DMS79 treated with DMSO at 0.1 percent for 48 hours (cell line): ENCODE measurements at regions not wholly inside any gene's neighbourhood (a gene's known extent, or its start where the extent isn't known, plus 50 kb on each side); places are given as distances from the start of the nearest gene placed in this dataset.

ENCODE experiments used
- DNase-seq: peaks from one replicate; lab custom pipeline; 2025; lab: John Stamatoyannopoulos, UW

DNA sequence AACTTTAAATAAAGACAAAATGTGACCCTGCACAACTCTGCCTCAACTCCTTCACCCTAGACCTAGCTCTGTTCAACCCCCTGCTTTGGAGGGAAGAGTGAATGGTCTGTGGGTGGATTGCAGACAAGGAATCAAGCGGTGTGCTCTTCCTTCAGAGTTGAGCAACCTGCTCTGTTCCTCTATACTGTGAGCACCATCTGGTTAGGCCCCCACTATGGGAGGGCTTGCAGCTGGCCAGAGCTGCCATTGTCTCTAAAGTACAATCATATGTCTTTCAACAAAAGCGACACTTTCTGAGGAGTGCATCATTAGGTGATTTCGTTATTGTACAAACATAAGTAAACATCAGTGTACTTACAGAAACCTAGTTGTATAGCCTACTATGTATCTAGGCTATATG lies 406.1 kb upstream of the MARCKS start:
- no peak for DNase-seq

DNA sequence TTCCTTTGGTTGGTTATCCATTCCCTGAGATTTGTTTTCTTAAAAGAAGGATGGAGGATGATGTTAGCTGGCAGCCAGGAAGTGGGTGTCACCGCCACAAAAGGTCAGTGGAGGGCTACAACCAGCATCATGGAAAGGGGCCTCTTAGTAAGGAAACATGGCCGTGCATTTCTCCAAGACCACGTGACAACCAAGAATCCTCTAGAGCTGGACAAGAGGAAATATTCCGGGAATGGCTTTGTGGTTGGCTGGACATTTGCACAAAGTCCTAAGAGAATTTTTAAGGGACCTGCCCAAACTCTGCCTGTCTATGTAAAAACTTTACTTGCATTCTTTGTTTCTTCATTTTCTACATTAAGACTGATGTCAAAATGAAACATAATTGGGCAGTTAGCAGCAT lies 399.9 kb upstream of the MARCKS start:
- DNase-seq, result no peak

DNA sequence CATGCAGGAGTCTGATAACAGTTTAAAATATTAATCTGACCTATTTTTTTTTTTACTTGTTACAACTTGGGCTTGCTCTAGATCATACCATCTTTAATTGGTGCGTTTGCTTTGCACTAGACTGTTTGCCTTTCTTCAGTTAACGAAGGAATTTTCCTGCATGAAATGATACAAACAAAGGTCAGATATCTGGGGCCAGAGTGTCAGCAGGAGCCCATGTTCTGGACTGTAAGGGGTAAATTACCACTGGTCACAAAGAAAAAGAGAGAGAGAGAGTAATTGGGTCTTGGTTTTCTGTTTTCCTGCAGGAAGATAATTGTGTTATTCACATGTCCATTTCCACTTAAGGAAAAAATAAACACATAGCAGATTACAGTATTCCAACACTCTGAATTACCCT lies 399.4 kb upstream of the MARCKS start:
- no peak for DNase-seq

DNA sequence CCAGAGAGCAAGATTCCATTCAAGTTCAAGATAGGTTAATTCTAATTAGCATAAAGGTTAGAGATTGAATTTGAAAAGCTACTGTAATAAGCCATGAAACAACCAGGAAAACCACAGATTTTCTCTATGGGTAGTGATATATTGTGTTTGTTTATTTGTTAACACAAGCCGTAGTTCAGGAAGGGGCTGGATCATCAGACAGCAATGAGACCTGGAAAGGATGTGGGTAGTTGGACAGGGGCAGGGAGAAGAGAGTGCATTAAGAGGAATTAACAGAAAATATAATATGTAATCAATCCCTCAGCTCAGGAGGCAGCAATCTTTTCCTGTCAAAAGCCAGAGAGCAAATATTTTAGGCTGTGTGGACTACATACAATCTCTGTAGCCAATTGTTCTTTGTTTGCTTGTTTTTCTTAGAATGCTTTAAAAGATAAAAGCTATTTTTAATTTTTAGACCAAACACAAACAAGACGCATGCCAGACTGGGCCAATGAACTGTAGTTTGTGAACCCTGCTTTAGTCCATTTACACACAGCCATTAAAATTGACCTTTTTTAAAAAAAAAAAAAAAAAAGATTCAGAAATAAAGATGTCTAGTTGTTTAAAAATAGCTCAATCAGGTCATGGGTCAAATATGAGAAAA lies 398.7 kb upstream of the MARCKS start:
- DNase-seq, result no peak

DNA sequence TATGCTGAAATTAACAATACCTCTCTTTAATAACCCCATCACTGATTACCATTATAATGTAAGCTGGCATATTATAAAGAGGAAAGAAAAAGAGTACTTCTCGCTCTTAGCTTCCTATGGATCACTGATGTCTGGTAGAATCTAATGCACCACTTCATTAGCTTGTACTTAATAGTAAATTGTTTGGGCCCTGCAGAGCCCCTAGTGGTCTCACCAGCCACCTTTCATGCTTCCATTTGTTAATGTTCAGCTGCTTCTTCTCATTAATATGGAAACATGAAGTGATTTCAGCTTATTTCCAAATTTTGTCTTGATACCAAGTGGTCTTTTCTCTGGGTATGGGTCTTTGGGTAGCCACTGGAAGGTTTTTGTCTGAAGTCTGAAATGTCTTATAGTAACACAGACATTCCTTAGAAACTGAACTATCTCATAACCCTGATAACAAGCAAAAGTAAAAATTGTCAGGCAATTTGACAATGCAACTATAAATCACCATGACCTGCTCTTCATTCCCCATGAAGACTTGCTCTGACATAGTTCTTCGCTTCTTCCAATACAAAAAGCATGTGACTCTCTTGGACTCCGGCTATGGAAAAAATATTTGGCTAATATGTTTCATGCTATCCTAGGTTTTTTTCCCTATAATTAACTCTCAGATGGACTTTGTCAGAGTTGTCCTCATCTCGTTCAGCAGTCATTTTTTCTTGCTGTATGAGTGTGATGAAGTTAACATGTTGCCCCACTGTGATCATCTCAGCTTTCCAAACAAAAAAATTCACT lies 395.8 kb upstream of the MARCKS start:
- no peak for DNase-seq

DNA sequence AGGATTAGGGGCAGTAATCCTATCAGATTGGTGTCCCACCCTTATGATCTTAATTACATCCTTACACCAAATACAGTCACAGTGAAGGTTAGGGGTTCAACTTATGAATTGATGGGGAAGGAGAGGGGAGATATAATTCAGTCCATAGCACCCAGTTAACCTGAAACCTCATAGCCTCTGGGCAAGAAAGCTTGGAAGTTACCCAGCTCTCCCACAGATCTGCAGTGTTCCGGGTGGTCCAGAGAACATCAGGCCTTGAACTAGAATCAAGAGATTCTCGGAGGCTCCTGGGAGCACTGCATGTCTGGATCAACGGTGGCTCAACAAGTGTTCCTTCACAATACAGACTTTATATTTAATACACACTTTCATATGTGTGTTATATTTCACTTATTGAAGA lies 392.6 kb upstream of the MARCKS start:
- no peak for DNase-seq

DNA sequence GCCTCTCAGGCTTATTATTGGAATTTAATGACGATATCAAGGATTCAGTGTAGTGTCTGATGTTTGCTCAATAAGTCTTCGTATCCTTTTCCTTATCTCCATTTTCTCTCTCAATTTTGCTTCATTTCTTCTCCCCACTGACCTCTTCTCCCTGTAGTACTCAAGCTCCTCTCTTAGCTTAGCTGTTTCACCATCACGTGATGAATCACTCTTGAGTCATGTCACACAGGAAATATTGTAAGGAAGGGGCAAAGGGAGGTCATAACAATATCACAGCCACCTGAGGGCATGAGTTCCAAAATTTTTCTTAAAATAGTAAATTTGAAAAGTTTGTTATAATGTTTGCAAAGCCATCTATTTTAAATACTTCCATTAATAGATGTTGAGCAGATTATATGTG lies 392.2 kb upstream of the MARCKS start:
- no peak for DNase-seq

DNA sequence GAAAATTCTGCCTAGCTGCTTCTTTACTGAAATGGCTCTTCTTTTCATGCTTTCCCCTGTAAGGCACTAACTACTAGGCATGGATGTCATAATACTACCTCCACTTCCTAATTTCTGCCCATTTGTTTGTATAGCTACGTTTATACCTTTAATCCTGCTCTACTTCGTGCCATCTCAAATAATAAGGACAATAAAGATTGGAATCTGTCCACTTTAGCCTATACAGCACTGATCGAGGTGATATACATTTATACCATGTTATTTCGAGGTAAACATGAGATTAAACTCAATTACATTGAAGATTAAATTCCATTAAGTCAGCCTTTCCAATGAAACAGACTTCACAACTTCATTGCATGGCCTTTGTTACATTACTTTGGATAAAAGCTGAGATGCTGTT lies 390.6 kb upstream of the MARCKS start:
- no peak for DNase-seq

DNA sequence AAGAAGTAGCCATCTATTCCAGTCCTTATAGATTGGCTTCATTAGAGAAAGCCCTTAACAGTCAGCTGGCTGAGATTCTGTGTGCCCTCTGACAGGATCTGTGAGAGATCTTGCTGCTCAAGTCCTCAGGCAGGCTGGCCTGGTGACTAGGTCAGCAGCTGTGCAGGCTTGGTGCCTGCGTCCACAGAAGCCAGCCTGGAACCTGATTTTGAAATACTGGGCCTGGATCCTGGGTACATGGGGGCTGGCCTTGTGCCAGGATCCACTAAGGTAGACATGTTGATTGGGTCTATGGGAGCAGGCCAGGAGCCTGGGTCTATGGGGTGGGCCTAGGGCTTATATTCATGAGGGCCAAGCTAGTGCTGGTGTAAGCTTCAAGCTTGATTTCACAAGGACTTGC lies 381.8 kb upstream of the MARCKS start:
- DNase-seq, result no peak

DNA sequence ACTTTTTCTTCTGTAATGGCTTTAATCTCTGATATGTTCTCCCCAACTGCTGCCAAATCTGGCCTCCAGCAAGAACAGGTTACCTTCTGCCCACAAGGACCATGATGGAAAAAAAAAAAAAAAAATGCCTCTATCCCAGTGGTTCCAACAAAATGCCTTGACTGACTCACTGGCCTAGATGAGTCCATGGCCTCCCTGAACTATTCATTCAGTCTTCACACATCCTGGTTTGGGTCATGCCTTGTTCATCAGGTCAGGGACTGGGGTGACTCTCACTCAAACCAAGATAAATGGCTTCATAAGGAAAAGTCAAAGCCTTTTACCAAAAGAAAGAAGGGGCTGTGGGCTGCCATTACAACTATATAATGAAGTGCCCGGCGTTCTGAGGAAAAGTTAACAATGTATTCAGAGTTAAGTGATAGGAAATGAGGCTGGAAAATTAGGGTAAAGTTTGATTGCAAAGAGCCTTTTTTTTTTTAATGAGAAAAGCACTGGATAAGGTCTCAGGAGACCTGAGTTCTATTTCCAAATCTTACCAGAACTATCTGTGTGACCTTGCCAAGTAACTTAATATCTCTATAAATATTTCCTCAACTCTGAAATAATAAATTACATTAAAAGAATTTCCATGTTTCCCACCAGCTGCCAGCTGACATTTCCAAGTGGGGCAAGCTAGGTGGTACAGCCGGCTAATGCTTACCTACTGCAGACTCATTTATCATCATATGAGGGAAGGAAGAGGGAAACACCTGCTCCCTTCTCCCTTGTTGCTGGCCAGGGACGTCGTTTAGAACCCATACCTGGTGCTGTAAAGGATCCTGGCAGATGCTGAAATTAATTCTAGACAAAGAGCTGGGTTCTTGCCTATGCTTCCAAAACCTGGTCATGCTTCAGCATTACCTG lies 380.0 kb upstream of the MARCKS start:
- no peak for DNase-seq

DNA sequence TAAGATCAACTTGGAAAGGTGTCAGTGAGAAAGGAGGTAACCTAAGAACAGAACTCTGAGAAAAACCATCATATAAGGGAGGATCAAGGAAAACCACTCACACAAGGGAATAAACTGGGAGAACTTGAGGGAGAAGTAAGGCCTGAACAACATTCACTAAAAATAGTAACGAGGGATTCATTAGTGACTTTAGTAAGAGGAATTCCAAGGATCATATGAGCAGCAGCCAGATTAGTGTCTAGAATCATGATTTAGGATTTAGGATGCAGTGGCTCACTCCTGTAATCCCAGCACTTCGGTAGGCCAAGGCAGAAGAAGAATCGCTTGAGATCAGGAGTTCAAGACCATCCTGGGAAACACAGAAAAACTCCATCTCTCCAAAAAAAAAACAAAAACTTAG lies 376.5 kb upstream of the MARCKS start:
- DNase-seq, result no peak

DNA sequence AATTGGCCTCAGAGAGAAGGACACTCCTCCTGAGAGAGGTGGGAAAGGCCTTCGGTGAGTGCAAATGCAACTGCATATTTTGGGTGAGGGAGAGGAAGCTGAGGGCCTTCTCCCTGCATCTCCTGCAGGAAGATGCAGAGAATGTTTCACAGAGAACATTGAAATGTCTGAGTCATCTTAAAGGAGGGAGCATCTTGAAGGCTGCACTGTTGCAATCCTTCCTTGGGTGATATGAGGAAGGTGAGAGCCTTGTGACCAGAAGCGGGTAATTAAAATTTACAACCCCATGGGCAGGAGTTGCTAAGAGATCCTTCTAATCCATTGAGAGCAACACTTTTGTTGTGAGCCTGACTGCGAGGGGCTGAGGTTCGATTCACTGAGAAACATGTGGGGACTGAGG lies 375.7 kb upstream of the MARCKS start:
- no peak for DNase-seq

DNA sequence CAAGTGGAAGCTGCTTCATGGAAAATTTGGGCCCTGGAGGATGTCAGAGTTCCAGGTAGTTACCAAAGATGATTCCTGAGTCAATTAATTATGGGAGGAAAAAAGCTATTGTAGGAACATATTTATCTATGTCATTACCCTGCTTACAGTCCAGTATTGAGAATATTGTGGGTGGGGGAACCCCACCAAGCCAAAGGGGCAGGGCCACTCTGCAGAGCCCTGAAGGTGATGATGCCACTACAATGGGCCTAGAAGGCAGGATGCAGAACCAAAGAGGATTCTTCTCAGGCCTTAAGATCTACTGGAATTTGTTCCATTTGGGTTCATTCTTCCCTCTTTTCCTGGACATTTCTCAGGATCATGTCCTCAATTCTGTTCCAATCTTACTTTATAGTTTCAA lies 375.2 kb upstream of the MARCKS start:
- DNase-seq, result no peak

DNA sequence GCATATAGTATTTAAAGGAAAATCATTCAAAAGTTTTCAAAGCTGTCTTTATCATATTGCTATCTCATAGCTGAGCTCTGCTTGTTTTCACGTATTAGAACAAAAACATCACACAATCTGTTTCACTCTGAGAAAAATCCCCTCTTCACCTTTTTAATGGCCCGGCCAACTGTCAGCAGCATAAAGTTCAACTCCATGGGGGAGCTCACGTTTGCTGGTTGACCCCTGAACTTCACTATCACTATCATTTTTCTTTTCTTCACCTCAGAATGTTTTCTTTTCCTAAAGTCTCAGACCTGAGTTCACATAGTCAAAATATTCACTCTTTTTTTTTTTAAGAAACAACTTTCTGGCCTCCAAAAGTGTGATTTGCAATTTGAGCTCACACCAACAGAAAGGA lies 374.4 kb upstream of the MARCKS start:
- no peak for DNase-seq

DNA sequence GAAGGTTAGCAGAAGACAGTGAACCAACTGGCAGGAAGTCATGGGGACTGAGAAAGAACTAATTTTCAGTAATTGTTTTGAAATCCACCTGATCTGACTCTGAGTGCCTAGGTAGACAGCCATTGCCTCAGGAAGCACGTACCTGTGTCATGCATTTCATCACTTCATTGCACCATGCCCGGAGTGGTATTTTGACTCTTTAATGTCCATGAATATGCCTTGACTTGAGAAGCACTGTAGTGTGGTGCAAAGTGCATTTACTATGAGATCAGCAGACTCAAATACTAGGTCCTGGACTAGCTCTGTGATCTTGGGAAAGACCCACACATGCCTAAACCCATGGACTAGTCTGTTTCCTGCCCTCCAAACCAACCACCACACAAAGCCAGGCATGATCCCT lies 370.9 kb upstream of the MARCKS start:
- DNase-seq, result no peak

DNA sequence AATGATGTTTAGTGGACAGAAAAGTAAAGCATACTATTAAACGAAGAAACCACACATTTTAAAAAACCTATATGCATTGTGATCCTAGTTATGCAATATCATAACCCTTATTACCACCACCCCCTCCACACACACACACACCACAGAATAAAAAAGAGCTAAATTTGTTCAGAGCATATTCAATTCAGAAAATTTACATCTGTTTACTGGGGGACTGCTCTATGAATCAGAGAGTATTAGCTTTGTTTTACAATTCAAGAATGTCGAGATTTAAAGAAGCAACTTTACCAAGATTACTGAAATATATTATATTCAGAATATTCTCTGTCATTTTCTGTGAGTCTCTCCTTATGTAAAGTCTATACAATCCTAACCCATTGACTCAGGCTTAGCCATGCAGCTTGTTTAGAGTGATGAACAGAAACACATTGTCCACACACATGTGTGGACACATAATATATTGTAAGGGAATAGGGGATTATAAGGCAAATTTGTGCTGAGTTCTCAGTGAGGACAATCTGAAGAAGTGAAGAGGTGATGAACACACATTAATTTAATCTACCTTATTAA lies 369.6 kb upstream of the MARCKS start:
- DNase-seq, result no peak

DNA sequence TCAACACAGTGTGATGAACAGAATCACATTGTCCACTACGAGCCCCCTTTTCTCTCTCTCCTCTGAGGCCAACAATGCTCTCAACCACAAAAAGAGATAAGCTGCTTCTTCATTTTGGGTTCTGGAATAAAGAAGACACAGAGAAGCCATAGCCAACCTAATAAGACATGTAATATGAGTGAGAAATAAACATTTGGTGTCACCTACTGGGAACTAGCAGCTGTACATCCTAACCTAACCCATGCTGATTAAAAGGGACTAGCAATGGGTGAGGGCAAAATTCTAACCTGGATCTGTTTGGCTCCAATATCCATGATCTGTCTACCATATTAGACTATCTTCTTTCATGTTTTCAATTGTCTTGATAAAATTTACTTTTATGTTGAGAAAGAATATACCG lies 369.1 kb upstream of the MARCKS start:
- no peak for DNase-seq

DNA sequence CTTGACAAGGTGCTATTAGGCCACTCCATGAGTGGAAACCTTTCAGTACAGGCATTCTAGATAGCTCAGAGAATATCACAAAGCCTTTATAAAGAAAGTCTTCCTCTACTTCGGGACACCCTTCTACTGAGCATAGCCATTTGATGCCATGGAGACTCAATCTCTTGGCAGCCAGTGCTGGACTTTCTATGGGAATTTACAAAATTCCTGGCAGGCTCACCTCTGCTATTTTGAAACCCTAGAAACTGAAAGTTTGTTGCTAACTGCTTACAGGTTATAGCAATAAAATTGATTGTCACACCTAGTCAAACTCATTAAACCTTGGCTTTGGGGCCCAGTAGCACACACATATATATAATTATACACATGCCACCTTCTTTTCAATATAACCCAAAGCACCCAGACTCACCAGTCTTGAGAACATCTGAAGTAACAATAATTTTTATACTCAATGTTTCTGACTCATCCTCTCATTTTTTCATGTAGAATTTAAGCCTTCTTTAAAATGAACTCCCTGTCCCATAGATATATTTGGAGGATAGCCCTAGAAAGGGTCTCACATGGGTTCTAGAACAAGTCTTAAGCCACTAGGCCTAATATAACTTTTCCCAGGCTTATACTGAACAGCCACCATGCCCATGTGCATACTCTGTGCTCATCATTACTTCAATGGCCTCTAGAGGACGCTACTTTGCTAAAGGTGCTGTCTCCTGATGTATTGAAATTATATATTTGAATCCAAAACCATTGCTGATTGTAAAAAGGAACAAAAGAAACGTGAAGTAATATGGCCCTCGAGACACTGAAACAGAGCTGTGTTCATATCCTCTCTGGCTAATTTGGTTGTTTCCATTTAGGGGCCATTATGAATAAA lies 368.1 kb upstream of the MARCKS start:
- no peak for DNase-seq

DNA sequence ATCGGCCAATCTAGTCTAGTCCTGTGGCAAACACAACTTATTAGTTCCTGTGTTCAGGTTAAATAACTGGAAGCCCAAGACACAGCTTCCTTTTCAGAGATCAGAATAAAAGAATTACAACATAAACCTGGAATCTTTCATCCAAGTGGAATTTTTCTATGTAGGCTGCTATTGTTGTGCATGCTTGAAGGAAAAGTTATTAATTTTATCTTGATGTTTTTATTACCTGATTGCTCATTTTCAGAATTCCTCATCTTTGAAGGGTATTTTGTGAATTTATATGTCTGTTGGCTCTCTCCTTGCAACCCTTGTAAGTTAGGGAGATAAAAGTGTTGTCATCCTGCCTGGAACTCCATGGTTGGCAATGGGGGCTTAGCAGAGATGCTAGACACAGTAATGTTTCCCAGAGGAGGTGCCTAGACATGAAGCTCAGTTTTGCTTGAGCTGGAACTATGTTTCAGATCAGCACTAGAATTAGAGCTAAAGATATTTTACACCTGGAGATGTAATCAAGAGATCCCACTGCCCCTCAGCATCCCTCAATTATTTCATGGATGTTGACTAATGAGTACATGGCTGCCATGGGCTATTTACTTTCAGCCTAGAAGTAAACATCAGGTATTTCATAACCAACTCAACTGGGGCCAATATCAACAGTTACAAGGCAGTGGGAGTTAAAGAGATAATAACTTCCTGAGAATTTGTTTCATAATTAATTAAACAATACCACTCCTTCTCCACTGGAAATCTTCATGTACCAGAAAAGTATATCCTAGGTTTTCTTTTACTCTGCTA lies 367.0 kb upstream of the MARCKS start:
- peak; percentile 35 for DNase-seq

DNA sequence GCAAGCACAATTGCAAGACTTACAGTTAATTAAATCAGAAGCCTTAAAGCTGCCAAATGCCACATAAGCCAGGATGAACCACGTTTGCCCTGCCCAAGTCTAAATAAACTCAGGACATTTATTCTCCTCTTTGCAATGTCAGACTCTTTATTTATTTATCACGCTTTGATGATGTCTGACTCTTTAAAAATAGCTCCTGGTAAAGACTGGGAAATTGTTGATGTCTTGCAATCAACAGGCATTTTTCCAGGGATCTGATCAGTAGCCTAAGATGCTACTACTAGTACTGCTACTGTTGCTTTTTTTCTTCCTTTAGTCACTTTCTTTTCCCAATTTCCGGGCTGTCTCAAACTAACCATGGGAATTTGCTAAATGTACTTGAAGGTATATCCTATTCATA lies 365.8 kb upstream of the MARCKS start:
- no peak for DNase-seq

DNA sequence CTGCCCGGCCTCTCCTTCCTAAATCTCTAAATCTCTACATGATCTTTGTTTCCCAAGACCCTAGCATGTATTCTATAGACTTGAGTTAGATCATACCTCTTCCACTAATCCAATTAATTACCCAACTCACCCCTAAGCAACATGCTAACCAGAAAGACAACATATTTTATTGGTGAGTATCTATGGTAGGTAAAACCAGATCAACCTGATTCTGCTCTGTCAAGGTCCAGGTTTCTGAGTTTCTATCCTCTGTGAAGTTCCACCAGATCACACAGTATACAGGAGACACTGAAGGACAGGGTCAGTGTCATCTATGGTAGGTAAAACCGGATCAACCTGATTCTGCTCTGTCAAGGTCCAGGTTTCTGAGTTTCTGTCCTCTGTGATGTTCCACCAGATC lies 363.2 kb upstream of the MARCKS start:
- DNase-seq, result no peak
